Ishikawa (cell line): ENCODE measurements at regions not wholly inside any gene's neighbourhood (a gene's known extent, or its start where the extent isn't known, plus 50 kb on each side); places are given as distances from the start of the nearest gene placed in this dataset.

Experiments
- CEBPB ChIP-seq: IDR thresholded peaks from 2 replicates; pipeline ENCODE4 v1.6.1; 2012
- CREB1 ChIP-seq: IDR thresholded peaks from 2 replicates; pipeline ENCODE4 v1.6.1; 2012; ENCODE audit warnings: low read depth
- EGR1 ChIP-seq: IDR thresholded peaks from 2 replicates; pipeline ENCODE4 v1.6.1; 2012
- EP300 ChIP-seq: IDR thresholded peaks from 2 replicates; pipeline ENCODE4 v1.6.1; 2012; ENCODE audit warnings: borderline replicate concordance
- FOXM1 ChIP-seq: IDR thresholded peaks from 2 replicates; pipeline ENCODE4 v1.6.1; 2012; ENCODE audit warnings: low read depth, borderline replicate concordance
- MAX ChIP-seq: IDR thresholded peaks from 2 replicates; pipeline ENCODE4 v1.6.1; 2012
- NFIC ChIP-seq: IDR thresholded peaks from 2 replicates; pipeline ENCODE4 v1.6.1; 2012
- RAD21 ChIP-seq: IDR thresholded peaks from 2 replicates; pipeline ENCODE4 v1.6.1; 2012; ENCODE audit warnings: low read depth
- TAF1 ChIP-seq: IDR thresholded peaks from 2 replicates; pipeline ENCODE4 v1.6.1; 2012; ENCODE audit warnings: low read depth, mild to moderate bottlenecking
- TCF12 ChIP-seq: IDR thresholded peaks from 2 replicates; pipeline ENCODE4 v1.6.1; 2012; ENCODE audit warnings: low read depth
- TEAD4 ChIP-seq: IDR thresholded peaks from 2 replicates; pipeline ENCODE4 v1.6.1; 2012
- USF1 ChIP-seq: IDR thresholded peaks from 2 replicates; pipeline ENCODE4 v1.6.1; 2012
- YY1 ChIP-seq: IDR thresholded peaks from 2 replicates; pipeline ENCODE4 v1.6.1; 2012; ENCODE audit warnings: low read depth
- ZBTB7A ChIP-seq: IDR thresholded peaks from 2 replicates; pipeline ENCODE4 v1.6.1; 2012; ENCODE audit warnings: low read depth
- TF ChIP-seq, protein P1 (sequence below): IDR thresholded peaks from 2 replicates; pipeline ENCODE4 v1.6.1; 2012; ENCODE audit warnings: low read depth, mild to moderate bottlenecking

DNA sequence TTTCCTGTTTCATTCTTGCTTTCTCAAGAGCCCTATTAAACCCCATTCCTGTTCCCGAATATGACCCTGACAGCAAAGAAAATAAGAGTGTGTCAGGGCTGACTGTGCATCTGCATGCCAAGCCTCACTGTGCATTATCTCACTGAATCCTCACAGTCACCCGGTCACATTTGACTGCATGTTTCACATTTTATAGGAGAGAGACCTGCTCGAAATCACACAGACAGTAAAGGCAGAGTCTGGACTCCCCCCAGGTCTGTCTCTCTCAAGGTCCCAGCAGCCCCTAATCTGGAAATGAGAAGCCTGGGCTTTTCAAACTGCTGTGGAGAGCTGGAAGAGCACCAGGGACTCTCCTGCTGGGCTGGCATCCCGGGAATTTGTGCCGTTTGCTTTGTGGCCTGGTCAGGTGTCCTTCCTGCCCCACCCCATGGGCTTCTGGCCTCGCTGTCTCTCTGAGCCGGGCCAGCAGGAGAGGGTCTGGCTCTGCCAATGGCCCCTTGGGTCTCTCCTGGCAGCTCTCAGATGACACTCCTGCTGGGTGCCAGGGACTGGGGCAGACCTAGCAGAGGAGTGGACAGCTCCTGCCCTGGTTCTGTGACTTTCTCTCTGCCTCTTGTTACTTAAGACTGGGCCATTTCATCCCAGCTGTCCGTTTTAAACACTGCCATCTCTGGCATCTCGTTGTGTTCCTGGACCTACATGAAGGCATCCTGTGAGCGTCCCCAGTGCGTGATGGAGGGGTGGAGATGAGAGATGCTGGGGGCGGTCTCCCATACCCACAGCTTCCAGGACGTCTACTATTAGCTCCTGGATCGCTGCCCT is 173.6 kb downstream of the ARHGAP12 start:
- no peak for TF ChIP-seq RAD21
- TF ChIP-seq CEBPB, result no peak
- TF ChIP-seq EP300, result peak; percentile 98
- no peak; the same call in 1 of the 2 replicates for TF ChIP-seq TAF1
- TF ChIP-seq ZBTB7A, result peak; percentile 68; the same call in 1 of the 2 replicates
- peak; percentile 58 for TF ChIP-seq MAX
- TF ChIP-seq YY1, result peak; percentile 11; the same call in 1 of the 2 replicates
- TF ChIP-seq CREB1, result no peak
- TF ChIP-seq EGR1, result no peak
- TF ChIP-seq TCF12, result peak; percentile 98
- TF ChIP-seq, protein P1, sequence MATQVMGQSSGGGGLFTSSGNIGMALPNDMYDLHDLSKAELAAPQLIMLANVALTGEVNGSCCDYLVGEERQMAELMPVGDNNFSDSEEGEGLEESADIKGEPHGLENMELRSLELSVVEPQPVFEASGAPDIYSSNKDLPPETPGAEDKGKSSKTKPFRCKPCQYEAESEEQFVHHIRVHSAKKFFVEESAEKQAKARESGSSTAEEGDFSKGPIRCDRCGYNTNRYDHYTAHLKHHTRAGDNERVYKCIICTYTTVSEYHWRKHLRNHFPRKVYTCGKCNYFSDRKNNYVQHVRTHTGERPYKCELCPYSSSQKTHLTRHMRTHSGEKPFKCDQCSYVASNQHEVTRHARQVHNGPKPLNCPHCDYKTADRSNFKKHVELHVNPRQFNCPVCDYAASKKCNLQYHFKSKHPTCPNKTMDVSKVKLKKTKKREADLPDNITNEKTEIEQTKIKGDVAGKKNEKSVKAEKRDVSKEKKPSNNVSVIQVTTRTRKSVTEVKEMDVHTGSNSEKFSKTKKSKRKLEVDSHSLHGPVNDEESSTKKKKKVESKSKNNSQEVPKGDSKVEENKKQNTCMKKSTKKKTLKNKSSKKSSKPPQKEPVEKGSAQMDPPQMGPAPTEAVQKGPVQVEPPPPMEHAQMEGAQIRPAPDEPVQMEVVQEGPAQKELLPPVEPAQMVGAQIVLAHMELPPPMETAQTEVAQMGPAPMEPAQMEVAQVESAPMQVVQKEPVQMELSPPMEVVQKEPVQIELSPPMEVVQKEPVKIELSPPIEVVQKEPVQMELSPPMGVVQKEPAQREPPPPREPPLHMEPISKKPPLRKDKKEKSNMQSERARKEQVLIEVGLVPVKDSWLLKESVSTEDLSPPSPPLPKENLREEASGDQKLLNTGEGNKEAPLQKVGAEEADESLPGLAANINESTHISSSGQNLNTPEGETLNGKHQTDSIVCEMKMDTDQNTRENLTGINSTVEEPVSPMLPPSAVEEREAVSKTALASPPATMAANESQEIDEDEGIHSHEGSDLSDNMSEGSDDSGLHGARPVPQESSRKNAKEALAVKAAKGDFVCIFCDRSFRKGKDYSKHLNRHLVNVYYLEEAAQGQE, result peak; percentile 63
- peak; percentile 80 for TF ChIP-seq USF1
- TF ChIP-seq FOXM1, result peak; percentile 96
- peak; percentile 99 for TF ChIP-seq TEAD4
- TF ChIP-seq NFIC, result peak; percentile 95

- TF ChIP-seq RAD21, result no peak
- TF ChIP-seq CEBPB, result no peak
- no peak for TF ChIP-seq NFIC
- TF ChIP-seq TEAD4, result no peak
- TF ChIP-seq FOXM1, result no peak
- no peak for TF ChIP-seq MAX
- TF ChIP-seq TAF1, result no peak
- no peak for TF ChIP-seq CREB1
- TF ChIP-seq YY1, result no peak
These were observed 174.9 kb downstream of the ARHGAP12 start for GRCh38 chr10:31753681-31754080.

- no peak for TF ChIP-seq TEAD4
- TF ChIP-seq YY1, result no peak
- no peak for TF ChIP-seq ZBTB7A
These were observed 176.5 kb downstream of the ARHGAP12 start for GRCh38 chr10:31752170-31752569.

DNA sequence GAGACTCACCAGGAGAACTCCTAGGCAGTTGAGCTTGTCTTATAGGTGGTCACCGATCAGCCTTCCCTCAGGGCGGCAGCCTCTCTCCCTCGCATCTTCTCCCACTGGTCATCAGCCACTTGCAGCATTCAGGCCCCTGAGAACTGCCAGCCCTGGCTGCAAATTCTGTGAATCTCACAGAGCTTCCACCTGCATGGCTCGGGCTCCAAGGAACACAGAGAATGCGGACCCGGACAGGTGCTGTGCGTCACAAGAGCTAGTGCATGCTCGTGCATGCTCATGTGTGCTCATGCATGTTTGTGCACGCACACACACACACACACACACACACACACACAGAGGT is 176.9 kb downstream of the ARHGAP12 start:
- TF ChIP-seq TCF12 (no peak), EP300 (no peak), MAX (no peak), FOXM1 (no peak), CREB1 (no peak), NFIC (no peak), TAF1 (no peak), CEBPB (no peak), EGR1 (no peak), USF1 (no peak), TEAD4 (no peak), YY1 (no peak), RAD21 (no peak), ZBTB7A (no peak)
- TF ChIP-seq, protein P1, result no peak

GRCh38 chr10:31751051-31751737 is 177.4 kb downstream of the ARHGAP12 start:
- TF ChIP-seq EP300, result no peak
- TF ChIP-seq, protein P1, result no peak
